AG09309 (cell line): ENCODE measurements at regions not wholly inside any gene's neighbourhood (a gene's known extent, or its start where the extent isn't known, plus 50 kb on each side); places are given as distances from the start of the nearest gene placed in this dataset.

Experiments
- DNase-seq: peaks from one replicate; pipeline ENCODE4 v3.0.0-alpha.2; 2010; ENCODE audit warnings: low read depth
- H3K4me3 ChIP-seq: 2 replicates; pipeline ENCODE4 v1.5.1; 2011; ENCODE audit warnings: mild to moderate bottlenecking, low read depth, low read length, moderate library complexity; ENCODE audit not compliant: control insufficient read depth
- CTCF ChIP-seq: IDR thresholded peaks from 2 replicates; pipeline ENCODE4 v1.5.1; 2011; ENCODE audit warnings: mild to moderate bottlenecking, low read depth, low read length, inconsistent platforms; ENCODE audit not compliant: insufficient read depth, control insufficient read depth; ENCODE audit errors: missing control alignments

GRCh38 chrX:85504381-85504780 is 124.9 kb upstream of the POF1B start:
- H3K4me3 ChIP-seq: no peak overlapping the region
- TF ChIP-seq CTCF: no peak
- no peak for DNase-seq

GRCh38 chrX:85503258-85504158 is 124.0 kb upstream of the POF1B start:
- TF ChIP-seq CTCF: no peak
- DNase-seq: no peak
- H3K4me3 ChIP-seq: no peak overlapping the region

GRCh38 chrX:85501349-85501748 is 121.9 kb upstream of the POF1B start:
- H3K4me3 ChIP-seq: no peak overlapping the region
- no peak for TF ChIP-seq CTCF
- no peak for DNase-seq

GRCh38 chrX:85499400-85499799 is 119.9 kb upstream of the POF1B start:
- TF ChIP-seq CTCF: no peak
- H3K4me3 ChIP-seq: no peak overlapping the region
- DNase-seq: no peak

GRCh38 chrX:85493821-85494220 is 114.4 kb upstream of the POF1B start:
- H3K4me3 ChIP-seq: no peak overlapping the region
- DNase-seq: no peak
- no peak for TF ChIP-seq CTCF

GRCh38 chrX:85454295-85454694 is 74.8 kb upstream of the POF1B start:
- no peak overlapping the region for H3K4me3 ChIP-seq
- no peak for DNase-seq
- no peak for TF ChIP-seq CTCF

GRCh38 chrX:85444613-85445012 is 65.1 kb upstream of the POF1B start:
- H3K4me3 ChIP-seq: no peak overlapping the region
- no peak for TF ChIP-seq CTCF
- no peak for DNase-seq
